GM12874 (cell line): ENCODE measurements at regions not wholly inside any gene's neighbourhood (a gene's known extent, or its start where the extent isn't known, plus 50 kb on each side); places are given as distances from the start of the nearest gene placed in this dataset.

Experiments used
- CTCF ChIP-seq: IDR thresholded peaks from 2 replicates; pipeline ENCODE4 v1.5.1; 2011; ENCODE audit warnings: low read depth, mild to moderate bottlenecking, control low read depth, low read length, moderate library complexity; ENCODE audit not compliant: insufficient read depth

DNA sequence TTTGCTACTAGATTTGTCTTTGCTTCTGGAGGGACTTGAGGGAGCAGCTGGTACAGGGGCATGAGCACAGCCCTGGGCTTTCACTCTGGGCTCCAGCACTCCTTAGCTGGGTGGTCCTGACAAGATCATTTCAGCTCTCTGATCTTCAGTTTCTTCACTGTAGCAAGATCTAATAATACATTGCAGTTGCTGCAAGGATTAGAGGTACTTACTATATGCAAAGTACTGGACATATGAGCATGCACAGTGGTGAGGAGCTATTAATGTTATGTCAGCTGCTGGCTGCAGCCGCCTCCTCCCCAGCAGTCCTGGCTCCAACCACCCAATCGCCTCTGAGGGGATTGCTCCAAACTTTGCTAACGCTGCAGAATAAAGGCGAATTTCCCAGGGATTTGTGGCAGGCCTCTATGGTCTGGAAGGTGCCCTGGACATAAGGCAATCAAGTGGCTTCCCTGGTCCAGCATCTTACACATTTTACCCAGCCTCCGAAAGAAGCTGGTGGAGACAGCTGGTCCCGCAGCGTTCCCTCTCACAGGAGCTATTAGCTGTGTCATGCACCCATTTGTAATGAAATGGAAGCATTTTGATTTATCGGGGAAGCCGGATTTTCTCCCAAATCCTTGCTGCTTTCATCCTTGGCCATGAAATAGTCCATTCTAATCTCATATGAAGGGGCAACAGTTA, 96.7 kb downstream of the RHOB start:
- no peak for TF ChIP-seq CTCF

DNA sequence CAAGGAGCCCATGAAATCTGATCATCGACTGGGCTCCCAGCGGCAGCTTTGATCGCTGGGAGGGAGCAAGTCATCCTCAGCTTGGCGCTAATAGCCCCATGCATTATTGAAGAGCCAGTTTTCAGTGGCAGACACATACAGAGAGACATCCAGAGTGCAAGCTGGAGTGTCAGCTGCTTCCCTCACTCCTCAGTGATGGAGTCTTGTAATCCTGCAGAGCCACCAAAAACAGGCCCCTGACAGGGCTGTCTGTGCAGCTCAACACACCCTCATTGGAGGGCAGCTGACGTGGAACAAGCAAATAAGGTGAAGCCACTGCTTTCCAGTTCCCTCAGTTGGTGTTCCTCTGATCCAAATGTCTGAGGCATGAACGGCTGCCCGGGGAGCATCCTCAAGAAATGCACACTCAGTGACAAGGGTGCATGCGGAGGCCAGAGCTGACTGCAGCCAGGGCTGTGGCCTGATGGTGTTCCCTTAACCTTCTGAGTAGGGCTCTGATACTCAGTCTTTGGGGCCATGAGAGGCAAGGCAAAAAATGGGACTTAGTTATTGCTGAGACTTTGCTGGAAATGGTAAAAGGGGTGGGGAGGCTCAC, 97.4 kb downstream of the RHOB start:
- TF ChIP-seq CTCF: no peak

DNA sequence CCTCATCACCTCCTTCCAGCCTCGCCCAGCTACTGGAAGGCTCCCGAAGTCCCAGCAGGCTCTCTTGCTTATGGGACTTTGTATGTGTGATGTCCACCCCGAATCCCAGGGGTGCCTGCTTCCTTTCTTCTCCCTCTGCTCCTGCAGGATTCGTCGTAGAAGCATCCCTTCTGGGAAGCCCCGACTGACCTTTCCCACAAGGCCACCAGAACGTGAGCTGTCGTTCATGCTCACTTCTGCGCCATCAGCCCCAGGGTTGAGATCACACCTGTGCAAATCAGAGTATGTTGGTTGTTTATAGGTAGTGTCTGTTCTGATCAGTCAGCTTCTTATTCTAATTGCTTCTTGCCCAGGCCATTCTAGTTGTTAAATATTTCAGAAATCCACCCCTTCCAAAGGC, 101.8 kb downstream of the HS1BP3 start:
- no peak for TF ChIP-seq CTCF

DNA sequence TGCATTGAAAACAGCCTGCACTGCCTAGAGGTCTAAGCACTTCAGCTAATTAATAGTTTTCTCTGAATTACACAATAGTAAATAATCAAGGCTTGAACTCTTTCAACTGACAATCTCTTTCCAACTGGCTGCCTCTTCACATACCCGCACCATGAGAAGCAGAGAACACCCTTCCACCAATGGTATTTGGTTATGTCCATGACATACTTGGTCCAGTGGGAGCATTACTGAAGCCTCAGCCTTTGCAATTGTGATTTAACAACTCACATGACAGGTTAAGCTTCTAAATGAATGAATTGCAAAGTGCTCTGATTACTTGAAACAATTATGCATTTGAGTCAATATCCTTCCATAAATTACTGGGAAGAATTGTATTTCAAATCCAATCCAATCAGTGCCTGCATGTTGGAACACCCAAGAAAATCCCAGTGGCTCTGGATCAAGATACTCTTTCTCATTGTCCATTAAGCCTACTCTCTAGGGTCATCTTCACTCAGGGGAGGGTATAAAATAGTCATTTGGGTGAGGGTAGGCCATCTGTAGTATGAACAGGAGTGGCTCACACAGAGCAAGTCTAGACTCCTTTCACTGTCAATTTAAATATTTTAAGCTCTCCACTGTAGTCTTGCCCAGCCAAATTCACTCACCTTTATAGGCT, 101.1 kb downstream of the HS1BP3 start:
- no peak for TF ChIP-seq CTCF

DNA sequence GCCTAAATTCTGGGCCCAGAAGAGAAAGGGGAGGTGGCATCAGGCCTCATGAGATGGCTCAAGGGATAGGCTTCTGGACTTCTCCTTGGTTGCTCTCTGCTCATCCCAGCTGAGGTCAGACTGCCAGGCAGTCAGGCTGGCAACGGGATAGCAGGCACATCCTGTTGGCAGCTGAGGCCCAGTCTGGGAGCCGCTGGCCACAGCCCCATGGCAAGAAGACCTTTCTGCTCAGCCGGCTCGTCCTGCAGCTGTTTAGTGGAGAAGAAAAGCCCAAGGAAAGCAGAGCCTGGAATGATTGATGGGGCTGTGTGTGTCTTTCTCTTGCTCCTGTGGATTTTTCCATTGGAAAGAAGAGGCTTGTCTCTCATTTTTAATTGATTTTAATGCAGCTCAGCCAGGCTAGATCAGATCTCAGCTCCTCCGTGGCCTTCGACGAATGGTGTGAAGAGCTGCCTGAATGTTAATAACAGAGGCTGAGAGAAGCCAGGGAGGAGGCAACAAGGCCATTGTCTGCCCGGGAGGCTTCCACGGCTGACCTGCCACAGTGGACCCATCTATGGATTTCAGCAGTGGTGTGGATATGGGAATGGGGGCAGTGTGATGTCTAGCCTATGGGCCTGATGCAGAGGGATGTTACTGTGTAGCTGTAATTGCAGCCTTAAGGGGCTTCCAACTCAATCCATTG, 99.5 kb downstream of the HS1BP3 start:
- no peak for TF ChIP-seq CTCF

DNA sequence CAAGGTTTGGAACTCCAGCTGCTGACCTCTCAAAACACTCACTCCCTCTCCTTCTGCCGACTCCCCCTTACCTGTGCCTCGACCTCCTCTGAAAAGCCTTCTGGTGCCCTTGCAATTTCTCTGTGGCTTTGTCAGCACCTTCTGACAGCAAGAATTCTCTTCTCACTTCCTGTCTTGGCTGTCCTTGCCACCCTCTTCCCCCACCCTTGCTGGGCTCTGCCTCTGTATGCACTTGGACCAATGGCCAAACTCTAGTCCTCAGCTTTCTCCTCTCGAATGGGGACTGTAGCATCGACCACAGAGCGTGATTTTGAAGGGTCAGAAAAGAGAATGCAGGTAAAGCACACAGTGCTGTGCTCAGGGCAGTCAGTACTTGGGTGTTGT, 99.0 kb downstream of the HS1BP3 start:
- no peak for TF ChIP-seq CTCF

- TF ChIP-seq CTCF: no peak
Observed at GRCh38 chr2:20552847-20553246, 98.1 kb downstream of the HS1BP3 start.
